ENCODE measurements at regions not wholly inside any gene's neighbourhood (a gene's known extent, or its start where the extent isn't known, plus 50 kb on each side); places are given as distances from the start of the nearest gene placed in this dataset.

GRCh38 chr2:19214682-19215391 lies 143.6 kb downstream of the OSR1 start:
- Histone ChIP-seq H3K27me3 (no peaks in the 10 kb centered on the region), H3K4me1 (no peaks in the 10 kb centered on the region), H3K4me3 (no peak overlapping the region), H3K9me3 (no peaks in the 10 kb centered on the region), H3K27ac (no peak overlapping the region), H3K36me3 (no peaks in the 10 kb centered on the region)
- WGBS = 81% methylated on average over 5 of the region's 5 CpGs
- no peak for DNase-seq (ENCODE audit: low spot score in 2 of 2)
- TF ChIP-seq CTCF (IDR thresholded peaks at IDR 0.05) = no peak

GRCh38 chr2:19209575-19210341 lies 148.7 kb downstream of the OSR1 start:
- WGBS = 91% methylated on average over 7 of the region's 7 CpGs
- H3K4me1 ChIP-seq = no peaks in the 10 kb centered on the region
- H3K9me3 ChIP-seq = no peaks in the 10 kb centered on the region
- no peaks in the 10 kb centered on the region for H3K36me3 ChIP-seq
- no peak overlapping the region for H3K4me3 ChIP-seq
- no peak overlapping the region for H3K27ac ChIP-seq
- no peaks in the 10 kb centered on the region for H3K27me3 ChIP-seq
- TF ChIP-seq POLR2A (IDR thresholded peaks at IDR 0.05) = no peak
- no peak for TF ChIP-seq POLR2AphosphoS5 (IDR thresholded peaks at IDR 0.05)
- TF ChIP-seq CTCF (IDR thresholded peaks at IDR 0.05) = no peak
- no peak for TF ChIP-seq EP300 (IDR thresholded peaks at IDR 0.05)
- DNase-seq (ENCODE audit: low spot score in 2 of 2) = no peak

GRCh38 chr2:19208479-19209199 lies 149.8 kb downstream of the OSR1 start:
- Histone ChIP-seq H3K36me3 (no peaks in the 10 kb centered on the region), H3K4me1 (no peaks in the 10 kb centered on the region), H3K27ac (no peak overlapping the region), H3K27me3 (no peaks in the 10 kb centered on the region), H3K9me3 (no peaks in the 10 kb centered on the region), H3K4me3 (no peak overlapping the region)
- TF ChIP-seq POLR2AphosphoS5 (IDR thresholded peaks at IDR 0.05) (no peak), POLR2A (IDR thresholded peaks at IDR 0.05) (no peak), CTCF (IDR thresholded peaks at IDR 0.05) (no peak), EP300 (IDR thresholded peaks at IDR 0.05) (no peak)
- WGBS = 84% methylated on average over 4 of the region's 4 CpGs
- DNase-seq (ENCODE audit: low spot score in 2 of 2) = no peak

DNA sequence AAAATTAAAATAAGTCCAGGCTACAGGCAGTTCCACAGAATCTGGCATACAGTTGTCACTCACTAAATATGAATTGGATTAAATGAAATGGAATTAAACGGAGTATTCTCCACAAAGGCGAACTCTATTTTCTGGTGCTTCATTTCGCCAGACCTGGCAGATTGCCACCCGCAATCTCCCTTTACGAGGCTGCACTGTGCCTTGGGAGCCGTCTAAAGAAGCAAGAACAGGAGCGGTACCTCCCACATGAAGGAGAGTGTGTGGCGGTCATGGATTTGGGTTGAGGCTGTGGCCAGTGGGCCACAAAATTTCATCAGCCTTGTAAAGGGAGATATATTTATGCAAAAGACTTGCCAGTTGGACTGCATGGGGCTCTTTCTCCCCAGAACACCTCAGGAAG lies 151.0 kb downstream of the OSR1 start:
- no peak for TF ChIP-seq CTCF (IDR thresholded peaks at IDR 0.05)
- no peak for TF ChIP-seq POLR2A (IDR thresholded peaks at IDR 0.05)
- no peak overlapping the region for H3K27ac ChIP-seq
- H3K4me3 ChIP-seq = no peak overlapping the region
- H3K9me3 ChIP-seq = no peaks in the 10 kb centered on the region
- DNase-seq (ENCODE audit: low spot score in 2 of 2) = no peak
- H3K36me3 ChIP-seq = no peaks in the 10 kb centered on the region
- 76% methylated on average over 8 of the region's 8 CpGs for WGBS
- H3K27me3 ChIP-seq = no peaks in the 10 kb centered on the region
- H3K4me1 ChIP-seq = no peaks in the 10 kb centered on the region

GRCh38 chr2:19205983-19206533 lies 152.4 kb downstream of the OSR1 start:
- no peaks in the 10 kb centered on the region for H3K36me3 ChIP-seq

More at GRCh38 chr2:19205983-19206533, 152.4 kb downstream of the OSR1 start:
- H3K27me3 ChIP-seq = no peaks in the 10 kb centered on the region
- DNase-seq (ENCODE audit: low spot score in 2 of 2) = no peak
- no peaks in the 10 kb centered on the region for H3K9me3 ChIP-seq
- H3K27ac ChIP-seq = no peak overlapping the region
- WGBS = 57% methylated on average over 4 of the region's 4 CpGs
- no peaks in the 10 kb centered on the region for H3K4me1 ChIP-seq
- no peak overlapping the region for H3K4me3 ChIP-seq
- no peak for TF ChIP-seq POLR2A (IDR thresholded peaks at IDR 0.05)
- no peak for TF ChIP-seq POLR2AphosphoS5 (IDR thresholded peaks at IDR 0.05)
- no peak for TF ChIP-seq EP300 (IDR thresholded peaks at IDR 0.05)
- TF ChIP-seq CTCF (IDR thresholded peaks at IDR 0.05) = no peak

Data from suprapubic skin (tissue), 4 donors.